Duodenal mucosa (tissue), 2 donors: ENCODE measurements at regions not wholly inside any gene's neighbourhood (a gene's known extent, or its start where the extent isn't known, plus 50 kb on each side); places are given as distances from the start of the nearest gene placed in this dataset.

Experiments used
- H3K27ac ChIP-seq: one replicate; pipeline ENCODE4 v1.7.0; 2013; ENCODE audit warnings: low read depth, low read length
- H3K27me3 ChIP-seq, 2 donors: one replicate each; pipeline ENCODE4 v1.7.0; 2013; ENCODE audit warnings: low read length in 2 of 2, control low read depth in 1 of 2; ENCODE audit not compliant: insufficient read depth in 2 of 2, control insufficient read depth in 1 of 2
- H3K36me3 ChIP-seq, 2 donors: one replicate each; pipeline ENCODE4 v1.7.0; 2013; ENCODE audit warnings: low read length in 2 of 2, control low read depth in 1 of 2; ENCODE audit not compliant: insufficient read depth in 2 of 2, control insufficient read depth in 1 of 2
- H3K4me1 ChIP-seq, 2 donors: one replicate each; pipeline ENCODE4 v1.7.0; 2013; ENCODE audit warnings: low read length in 2 of 2, control low read depth in 1 of 2; ENCODE audit not compliant: insufficient read depth in 2 of 2, control insufficient read depth in 1 of 2
- H3K4me3 ChIP-seq, 2 donors: one replicate each; pipeline ENCODE4 v1.7.0; 2013; ENCODE audit warnings: low read length in 2 of 2, low read depth in 1 of 2
- H3K9ac ChIP-seq, 2 donors: one replicate each; pipeline ENCODE4 v1.7.0; 2013; ENCODE audit warnings: low read length in 2 of 2, low read depth in 1 of 2
- H3K9me3 ChIP-seq, 2 donors: one replicate each; pipeline ENCODE4 v1.7.0; 2013; ENCODE audit warnings: low read length in 2 of 2, control low read depth in 1 of 2; ENCODE audit not compliant: control insufficient read depth in 1 of 2

DNA sequence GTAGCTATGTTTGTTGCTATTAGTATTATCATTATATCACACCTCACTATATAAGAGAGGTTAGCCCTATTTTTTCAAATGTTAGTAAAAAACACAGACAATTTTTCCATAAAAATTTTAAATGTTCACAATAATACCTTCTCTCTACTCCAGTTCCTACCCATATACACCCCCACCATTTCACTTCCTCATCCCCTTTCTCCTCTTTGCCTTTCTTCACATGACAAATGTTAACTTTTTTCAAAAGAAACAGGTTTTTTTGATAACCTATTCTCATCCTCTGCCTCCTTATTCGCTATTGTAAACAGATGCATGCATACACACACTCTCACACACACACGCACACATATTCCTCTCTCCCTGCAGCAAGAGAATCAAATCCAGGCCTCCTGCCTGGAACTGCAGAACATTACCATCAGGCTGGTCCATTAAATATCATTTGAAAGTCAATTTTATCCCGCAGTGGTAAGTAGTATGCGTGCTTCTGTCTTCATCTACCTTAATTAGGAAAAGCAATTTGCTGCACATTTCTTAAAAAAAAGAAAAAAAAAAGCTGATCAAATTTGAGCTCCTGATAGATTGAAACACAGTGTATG is 55.5 kb downstream of the MID1IP1 start:
- H3K27me3 ChIP-seq, result no peaks in the 10 kb centered on the region

DNA sequence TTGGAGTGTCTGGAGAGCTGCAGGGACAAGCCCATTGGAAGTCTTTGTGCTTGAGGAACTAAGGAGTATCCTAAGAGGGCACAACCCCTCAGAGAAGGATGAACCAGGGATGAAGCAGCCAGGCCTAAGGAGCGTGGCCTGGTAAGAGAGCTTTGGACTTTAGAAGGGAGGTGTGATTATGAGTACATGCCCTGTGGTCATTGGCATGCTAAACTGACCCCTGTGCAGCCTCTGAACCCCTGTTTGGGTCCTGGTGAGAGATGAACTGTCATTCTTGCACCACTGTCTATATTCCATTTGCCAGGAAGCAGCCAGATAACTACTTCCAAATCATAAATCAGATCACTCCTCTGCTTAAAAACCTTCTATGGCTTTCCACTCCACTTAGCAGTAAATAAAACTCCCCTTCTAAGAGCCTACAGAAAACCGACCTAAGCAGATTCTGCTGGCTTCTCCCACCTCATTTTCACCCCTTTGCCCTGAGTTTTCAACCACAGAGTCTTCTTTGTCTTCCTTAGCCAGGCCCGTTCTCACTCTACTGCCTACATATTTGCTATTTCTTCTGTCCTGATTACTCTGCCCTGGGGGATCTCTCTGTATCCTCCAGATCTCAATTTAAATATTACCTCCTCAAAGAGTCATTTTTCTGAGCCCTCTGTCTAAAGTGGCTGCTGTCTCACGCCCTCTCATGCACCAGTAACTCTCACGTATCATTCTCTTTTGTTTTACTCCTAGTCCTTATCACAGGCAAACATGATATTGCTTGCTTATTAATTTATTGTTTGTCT is 56.7 kb downstream of the MID1IP1 start:
- no peaks in the 10 kb centered on the region for H3K9me3 ChIP-seq
- no peak overlapping the region for H3K9ac ChIP-seq
- H3K27ac ChIP-seq, result no peak overlapping the region
- no peak overlapping the region for H3K4me3 ChIP-seq
- H3K36me3 ChIP-seq, result no peaks in the 10 kb centered on the region
- H3K4me1 ChIP-seq, result peaks cover 6 to 16% of the 10 kb centered on the region in 2 donors
- H3K27me3 ChIP-seq, result no peaks in the 10 kb centered on the region

More for the DNA sequence above, 55.5 kb downstream of the MID1IP1 start:
- H3K36me3 ChIP-seq, result no peaks in the 10 kb centered on the region
- H3K4me3 ChIP-seq, result no peak overlapping the region
- no peak overlapping the region for H3K27ac ChIP-seq
- no peaks in the 10 kb centered on the region for H3K9me3 ChIP-seq
- H3K4me1 ChIP-seq, result peaks cover 6 to 13% of the 10 kb centered on the region in 2 donors
- H3K9ac ChIP-seq, result no peak overlapping the region

DNA sequence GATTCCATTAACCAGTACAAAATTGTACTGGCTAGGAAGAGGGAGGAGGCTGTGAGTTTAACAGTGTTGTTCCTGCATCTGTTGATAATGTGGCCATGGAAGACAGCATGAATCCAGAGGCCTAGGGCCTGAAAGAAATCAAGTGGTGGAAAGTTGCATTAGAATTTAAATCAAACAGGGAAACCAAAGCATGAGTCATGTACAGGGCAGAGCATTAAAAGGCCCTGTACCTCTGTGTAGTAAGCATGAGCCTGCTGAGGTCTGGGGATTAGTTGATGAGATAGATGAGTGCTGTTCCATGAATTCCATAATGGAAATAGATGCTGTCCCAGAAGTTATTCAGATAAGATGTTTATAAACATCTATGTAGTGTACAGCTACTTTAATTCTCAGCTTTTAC is 58.3 kb downstream of the MID1IP1 start:
- Histone ChIP-seq H3K27me3 (no peaks in the 10 kb centered on the region), H3K9me3 (no peaks in the 10 kb centered on the region), H3K4me3 (no peak overlapping the region), H3K4me1 (peaks cover 11 to 21% of the 10 kb centered on the region in 2 donors), H3K9ac (no peak overlapping the region), H3K27ac (no peak overlapping the region), H3K36me3 (no peaks in the 10 kb centered on the region)

DNA sequence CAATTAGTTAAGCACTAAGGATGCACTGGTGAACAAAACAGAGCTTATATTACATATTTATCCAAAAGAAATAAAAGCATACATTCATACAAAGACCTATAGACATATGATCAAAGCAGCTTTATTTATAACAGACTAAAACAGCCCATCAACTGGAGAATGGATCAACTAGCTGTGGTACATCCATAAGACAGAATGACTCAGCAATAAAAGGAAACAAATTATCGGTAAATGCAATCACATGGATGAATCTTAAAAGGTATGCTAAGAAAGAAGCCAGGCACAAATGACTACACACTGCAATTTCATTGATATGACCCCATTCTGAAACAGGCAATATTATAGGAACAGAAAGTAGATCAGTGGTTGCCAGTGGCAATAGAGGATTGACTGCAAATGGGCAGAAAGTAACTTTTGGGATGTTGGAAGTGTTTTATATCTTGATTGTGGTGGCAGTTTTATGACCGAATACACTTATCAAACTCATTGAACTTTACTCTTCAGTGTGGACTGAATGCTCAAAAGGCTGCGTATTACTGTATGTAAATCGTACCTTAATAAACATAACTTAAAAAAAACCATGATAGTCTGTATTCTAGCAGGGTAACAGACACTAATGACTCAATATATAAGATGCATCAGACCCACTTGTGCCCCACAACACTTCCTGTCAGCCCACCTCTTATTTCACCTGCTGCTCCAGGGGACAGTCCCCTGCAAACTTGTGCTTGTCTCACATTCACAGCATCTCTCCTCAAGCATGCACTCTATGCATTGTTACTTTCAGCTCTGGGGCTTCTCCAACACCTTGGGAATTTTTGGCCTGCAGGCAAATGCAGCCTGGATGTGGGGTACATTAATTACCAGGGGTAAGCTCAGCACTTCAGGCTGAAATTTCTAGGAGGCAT is 59.1 kb downstream of the MID1IP1 start:
- no peaks in the 10 kb centered on the region for H3K27me3 ChIP-seq
- no peak overlapping the region for H3K27ac ChIP-seq
- peaks cover 11 to 21% of the 10 kb centered on the region in 2 donors for H3K4me1 ChIP-seq
- no peaks in the 10 kb centered on the region for H3K9me3 ChIP-seq
- H3K4me3 ChIP-seq, result no peak overlapping the region
- no peak overlapping the region for H3K9ac ChIP-seq
- no peaks in the 10 kb centered on the region for H3K36me3 ChIP-seq

DNA sequence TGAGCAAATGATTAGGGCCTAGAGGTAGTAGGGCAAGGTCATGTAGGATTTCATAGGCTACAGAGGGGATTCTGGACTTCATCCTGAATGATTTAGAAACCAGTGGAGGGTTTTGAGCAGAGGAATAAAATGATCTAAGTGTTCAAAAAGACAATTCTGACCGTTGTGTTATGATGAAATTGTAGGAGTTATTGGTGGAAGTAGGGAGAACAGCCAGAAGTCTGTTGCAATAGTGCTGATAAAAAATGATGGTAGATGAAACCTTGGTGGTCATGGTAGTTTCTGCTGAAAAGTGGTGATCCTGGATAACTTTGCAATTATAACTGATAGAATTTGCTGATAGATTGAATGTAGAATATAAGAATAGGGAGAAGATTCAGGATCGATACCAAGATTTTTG is 60.2 kb downstream of the MID1IP1 start:
- peaks cover 11 to 21% of the 10 kb centered on the region in 2 donors for H3K4me1 ChIP-seq
- no peaks in the 10 kb centered on the region for H3K36me3 ChIP-seq
- no peaks in the 10 kb centered on the region for H3K27me3 ChIP-seq
- H3K4me3 ChIP-seq, result no peak overlapping the region
- no peak overlapping the region for H3K27ac ChIP-seq
- H3K9me3 ChIP-seq, result no peaks in the 10 kb centered on the region
- H3K9ac ChIP-seq, result no peak overlapping the region

DNA sequence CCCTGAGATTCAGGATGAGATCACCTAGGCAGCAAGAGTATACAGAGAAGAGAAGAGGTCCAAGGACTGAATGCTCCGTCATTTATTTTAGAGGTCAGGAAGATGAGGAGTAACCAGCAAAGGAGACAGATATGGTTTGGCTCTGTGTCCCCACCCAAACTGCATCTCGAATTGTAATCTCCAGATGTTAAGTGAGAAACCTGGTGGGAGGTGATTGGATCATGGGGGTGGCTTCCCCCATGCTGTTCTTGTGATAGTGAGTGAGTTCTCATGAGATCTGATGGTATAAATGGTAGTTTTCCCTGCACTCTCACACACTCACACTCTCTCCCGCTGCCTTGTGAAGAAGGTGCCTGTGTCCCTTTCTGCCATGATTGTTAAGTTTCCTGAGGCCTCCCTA is 60.8 kb downstream of the MID1IP1 start:
- Histone ChIP-seq H3K27me3 (no peaks in the 10 kb centered on the region), H3K27ac (no peak overlapping the region)

DNA sequence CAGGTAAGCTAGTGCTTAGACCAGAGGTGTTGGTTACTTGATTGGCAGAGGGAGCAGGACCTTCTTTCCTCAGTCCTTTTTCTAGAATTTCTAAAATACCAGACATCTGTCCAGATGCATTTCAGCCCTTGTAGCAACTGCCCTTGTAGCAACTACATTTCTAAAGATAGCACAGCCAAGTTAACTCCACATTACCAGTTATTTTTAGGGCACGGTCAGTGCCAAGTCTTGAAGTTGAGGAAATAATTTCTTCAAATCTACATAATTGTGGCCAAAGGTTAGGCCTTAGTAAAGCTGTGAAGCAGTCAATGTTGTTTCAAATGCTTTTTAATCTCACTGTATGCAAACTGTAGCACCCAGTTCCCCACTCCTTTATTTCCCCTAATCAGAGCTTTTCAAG is 62.9 kb downstream of the MID1IP1 start:
- no peaks in the 10 kb centered on the region for H3K27me3 ChIP-seq
- H3K4me3 ChIP-seq, result no peak overlapping the region
- H3K9ac ChIP-seq, result no peak overlapping the region
- H3K27ac ChIP-seq, result no peak overlapping the region
- peaks cover 11 to 21% of the 10 kb centered on the region in 2 donors for H3K4me1 ChIP-seq
- H3K36me3 ChIP-seq, result no peaks in the 10 kb centered on the region
- no peaks in the 10 kb centered on the region for H3K9me3 ChIP-seq

More for the DNA sequence above, 60.8 kb downstream of the MID1IP1 start:
- Histone ChIP-seq H3K4me3 (no peak overlapping the region), H3K4me1 (peaks cover 11 to 21% of the 10 kb centered on the region in 2 donors), H3K9me3 (no peaks in the 10 kb centered on the region), H3K9ac (no peak overlapping the region), H3K36me3 (no peaks in the 10 kb centered on the region)

DNA sequence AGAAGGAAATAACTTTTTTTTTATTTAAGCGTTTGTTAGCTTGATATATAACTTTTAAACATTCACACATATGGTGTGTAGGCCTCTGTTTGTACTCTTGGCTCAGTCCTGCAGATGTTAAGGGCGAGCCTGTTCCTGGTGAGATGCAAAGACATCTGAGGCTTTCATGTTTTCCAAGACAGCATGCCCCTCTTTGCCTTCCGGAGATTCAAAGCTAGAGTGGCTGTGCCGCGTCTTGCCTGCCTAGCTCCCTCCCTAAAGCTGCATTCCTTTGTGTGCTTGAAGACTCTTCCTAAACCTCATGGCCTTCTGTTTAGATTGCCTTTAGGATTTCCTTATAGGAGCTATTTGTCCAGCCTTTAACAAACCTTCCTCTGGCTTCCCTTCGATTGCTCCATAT is 67.1 kb downstream of the MID1IP1 start:
- Histone ChIP-seq H3K36me3 (no peaks in the 10 kb centered on the region), H3K9ac (no peak overlapping the region), H3K4me1 (peaks cover 5 to 11% of the 10 kb centered on the region in 2 donors), H3K4me3 (no peak overlapping the region), H3K9me3 (no peaks in the 10 kb centered on the region), H3K27me3 (no peaks in the 10 kb centered on the region), H3K27ac (no peak overlapping the region)

DNA sequence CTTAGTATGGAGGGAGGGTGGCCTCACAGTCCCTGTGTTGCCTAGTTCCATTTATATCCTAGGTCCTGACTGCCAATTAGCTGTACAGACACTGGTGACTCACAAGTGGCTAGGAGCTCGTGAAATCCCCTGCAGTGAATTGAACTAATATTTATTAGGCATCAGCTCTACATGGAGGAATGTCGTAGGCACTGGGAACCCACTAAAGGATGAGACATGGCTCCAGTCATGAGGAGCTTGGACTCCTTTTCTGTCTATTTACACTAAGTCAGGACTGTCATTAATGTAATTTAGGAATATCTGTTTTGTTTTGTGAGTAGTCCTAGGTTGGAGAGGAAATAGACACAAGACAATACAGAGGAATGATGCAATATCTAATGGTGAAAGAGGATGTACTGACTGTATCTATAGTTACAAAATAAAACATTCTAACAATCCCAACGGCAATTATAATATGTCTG is 67.7 kb downstream of the MID1IP1 start:
- no peak overlapping the region for H3K27ac ChIP-seq
- H3K9ac ChIP-seq, result no peak overlapping the region
- no peaks in the 10 kb centered on the region for H3K27me3 ChIP-seq
- H3K36me3 ChIP-seq, result no peaks in the 10 kb centered on the region
- no peaks in the 10 kb centered on the region for H3K9me3 ChIP-seq
- H3K4me1 ChIP-seq, result peaks cover under 1 to 11% of the 10 kb centered on the region in 2 donors
- no peak overlapping the region for H3K4me3 ChIP-seq
